C4-2B (cell line): ENCODE measurements at regions not wholly inside any gene's neighbourhood (a gene's known extent, or its start where the extent isn't known, plus 50 kb on each side); places are given as distances from the start of the nearest gene placed in this dataset.

ENCODE experiments used
- CTCF ChIP-seq: fragments of 450-650 bp; conservative IDR thresholded peaks from 2 replicates; pipeline ENCODE4 v1.5.1; 2017; ENCODE audit warnings: mild to moderate bottlenecking
- ZFX ChIP-seq: fragments of 450-650 bp; IDR thresholded peaks from 2 replicates; pipeline ENCODE4 v1.6.1; 2017

- no peak for TF ChIP-seq CTCF
- no peak for TF ChIP-seq ZFX
These were observed 80.1 kb upstream of the CD44 start for GRCh38 chr11:35058669-35059434.
